ENCODE measurements at regions not wholly inside any gene's neighbourhood (a gene's known extent, or its start where the extent isn't known, plus 50 kb on each side); places are given as distances from the start of the nearest gene placed in this dataset.
"Not testable (repeated sequence)": the region's sequence is repeated elsewhere in the genome, so short reads cannot be mapped to it uniquely, and the experiment has no call there.

DNA sequence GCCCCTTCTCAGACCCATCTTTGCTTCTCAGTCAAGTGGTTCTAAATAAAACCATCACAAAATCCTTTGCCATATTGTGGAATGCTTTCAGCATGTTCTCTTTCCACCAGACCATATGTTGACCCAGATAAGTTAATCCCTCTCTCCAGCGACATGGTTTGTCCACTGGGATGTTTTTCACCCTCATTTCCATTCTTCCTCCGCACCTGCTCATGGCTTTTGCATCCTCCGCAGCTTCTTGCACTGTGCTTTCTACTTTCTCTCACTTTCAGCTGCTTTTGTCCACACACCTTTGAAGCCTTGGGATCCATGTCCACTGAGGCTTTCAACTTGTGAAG is 52.3 kb upstream of the WAC start:
- Histone ChIP-seq H4K20me1 (ENCODE audit: insufficient read depth, low read length) (no peaks in the 10 kb centered on the region), H3K27me3 (ENCODE audit: insufficient read depth, low read length, poor library complexity) (no peaks in the 10 kb centered on the region), H3K36me3 (ENCODE audit: insufficient read depth, low read length) (no peaks in the 10 kb centered on the region), H3K4me2 (ENCODE audit: insufficient read depth, low read length) (no peak overlapping the region), H3K4me3 (ENCODE audit: low read depth in 1 of 2, low read length in 2 of 2) (no peak overlapping the region), H3K9me3 (ENCODE audit: insufficient read depth, low read length, severe bottlenecking) (no peaks in the 10 kb centered on the region), H3K4me1 (ENCODE audit: insufficient read depth, low read length) (no peaks in the 10 kb centered on the region), H3K27ac (ENCODE audit: low read length) (no peak overlapping the region), H3K9ac (ENCODE audit: low read depth, low read length) (no peak overlapping the region), H3K79me2 (ENCODE audit: insufficient read depth, low read length) (no peaks in the 10 kb centered on the region), H2AFZ (ENCODE audit: low read depth, low read length) (no peak overlapping the region)
- ATAC-seq (ENCODE audit: insufficient read depth, low read depth) (no peak), DNase-seq (no peak)
- TF ChIP-seq CTCF (IDR thresholded peaks at IDR 0.05; ENCODE audit: borderline replicate concordance, extremely low read depth, low read length, poor library complexity, severe bottlenecking) (no peak), EZH2 (IDR thresholded peaks at IDR 0.05; ENCODE audit: borderline replicate concordance, low read depth, low read length, severe bottlenecking) (no peak)

- H4K20me1 ChIP-seq (ENCODE audit: insufficient read depth, low read length); H3K36me3 ChIP-seq (ENCODE audit: insufficient read depth, low read length); H3K4me3 ChIP-seq (ENCODE audit: low read depth in 1 of 2, low read length in 2 of 2); H3K27ac ChIP-seq (ENCODE audit: low read length); H3K9me3 ChIP-seq (ENCODE audit: insufficient read depth, low read length, severe bottlenecking); DNase-seq; H2AFZ ChIP-seq (ENCODE audit: low read depth, low read length); H3K79me2 ChIP-seq (ENCODE audit: insufficient read depth, low read length); H3K4me2 ChIP-seq (ENCODE audit: insufficient read depth, low read length); ATAC-seq (ENCODE audit: insufficient read depth, low read depth); H3K4me1 ChIP-seq (ENCODE audit: insufficient read depth, low read length); H3K27me3 ChIP-seq (ENCODE audit: insufficient read depth, low read length, poor library complexity); H3K9ac ChIP-seq (ENCODE audit: low read depth, low read length): not testable (repeated sequence)
Observed at GRCh38 chr10:28481346-28481745, 51.6 kb upstream of the WAC start.

GRCh38 chr10:28481968-28482367 is 51.0 kb upstream of the WAC start:
- Histone ChIP-seq H3K4me1 (ENCODE audit: insufficient read depth, low read length) (no peaks in the 10 kb centered on the region), H3K4me3 (ENCODE audit: low read depth in 1 of 2, low read length in 2 of 2) (no peak overlapping the region), H3K27me3 (ENCODE audit: insufficient read depth, low read length, poor library complexity) (no peaks in the 10 kb centered on the region), H3K79me2 (ENCODE audit: insufficient read depth, low read length) (no peaks in the 10 kb centered on the region), H3K9me3 (ENCODE audit: insufficient read depth, low read length, severe bottlenecking) (no peaks in the 10 kb centered on the region), H2AFZ (ENCODE audit: low read depth, low read length) (no peak overlapping the region), H4K20me1 (ENCODE audit: insufficient read depth, low read length) (no peaks in the 10 kb centered on the region), H3K4me2 (ENCODE audit: insufficient read depth, low read length) (no peak overlapping the region), H3K36me3 (ENCODE audit: insufficient read depth, low read length) (no peaks in the 10 kb centered on the region), H3K27ac (ENCODE audit: low read length) (no peak overlapping the region), H3K9ac (ENCODE audit: low read depth, low read length) (no peak overlapping the region)
- ATAC-seq (ENCODE audit: insufficient read depth, low read depth) = no peak
- DNase-seq = no peak
- TF ChIP-seq CTCF (IDR thresholded peaks at IDR 0.05; ENCODE audit: borderline replicate concordance, extremely low read depth, low read length, poor library complexity, severe bottlenecking) (no peak), EZH2 (IDR thresholded peaks at IDR 0.05; ENCODE audit: borderline replicate concordance, low read depth, low read length, severe bottlenecking) (no peak)

All from DND-41 (cell line).